WTC11 (cell line): ENCODE measurements at regions not wholly inside any gene's neighbourhood (a gene's known extent, or its start where the extent isn't known, plus 50 kb on each side); places are given as distances from the start of the nearest gene placed in this dataset.

ENCODE experiments used
- ATAC-seq: fragments of 200-7000 bp; cut with Tn5 transposase; 2 replicates; pipeline ENCODE4 v1.10.0; 2021; ENCODE audit warnings: mild to moderate bottlenecking, moderate library complexity
- CTCF ChIA-PET: fragments of 300-600 bp; sonication (Branson Sonifier 250); formaldehyde crosslinking; loops from one replicate; lab custom pipeline; 2021; ENCODE audit warnings: antibody characterized with exemption; lab: Charles Lee
- POLR2A ChIA-PET: fragments of 350-600 bp; sonication (Branson Sonifier 250); formaldehyde crosslinking; loops from one replicate; lab custom pipeline; 2021; ENCODE audit warnings: antibody characterized with exemption; lab: Charles Lee
- DNase-seq: peaks from one replicate; pipeline ENCODE4 v3.0.0; 2021; ENCODE audit warnings: low spot score
- H3K27ac Mint-ChIP-seq: 2 replicates; pipeline ENCODE4 v1.8.0; 2021; ENCODE audit warnings: mixed read lengths
- H3K27me3 Mint-ChIP-seq: 2 replicates; pipeline ENCODE4 v1.8.0; 2021; ENCODE audit warnings: low read depth, mild to moderate bottlenecking, moderate library complexity, mixed read lengths
- H3K36me3 Mint-ChIP-seq: 2 replicates; pipeline ENCODE4 v1.8.0; 2021; ENCODE audit warnings: mixed read lengths
- H3K4me1 Mint-ChIP-seq: 2 replicates; pipeline ENCODE4 v1.8.0; 2022; ENCODE audit warnings: mixed read lengths
- H3K4me3 Mint-ChIP-seq: 2 replicates; pipeline ENCODE4 v1.8.0; 2021; ENCODE audit warnings: mild to moderate bottlenecking, moderate library complexity, mixed read lengths
- H3K9me3 Mint-ChIP-seq: 2 replicates; pipeline ENCODE4 v1.8.0; 2021; ENCODE audit warnings: mixed read lengths
- ATF3 ChIP-seq: sonication (generic); formaldehyde crosslinking; conservative IDR thresholded peaks from 2 replicates; pipeline ENCODE4 v1.8.1; 2022; ENCODE audit warnings: mild to moderate bottlenecking, missing genetic modification reagents
- FOXP1 ChIP-seq: sonication (generic); formaldehyde crosslinking; IDR thresholded peaks from 2 replicates; pipeline ENCODE4 v1.8.0; 2022; ENCODE audit warnings: missing genetic modification reagents, mild to moderate bottlenecking, moderate library complexity, borderline replicate concordance
- JAZF1 ChIP-seq: fragments of 250-450 bp; sonication (Bioruptor Pico); IDR thresholded peaks from 2 replicates; pipeline ENCODE4 v1.9.0; 2021; ENCODE audit warnings: moderate library complexity, mild to moderate bottlenecking, inconsistent platforms
- MYBL2 ChIP-seq: sonication (generic); formaldehyde crosslinking; IDR thresholded peaks from 2 replicates; pipeline ENCODE4 v1.8.1; 2023; ENCODE audit warnings: mild to moderate bottlenecking, moderate library complexity, missing genetic modification reagents
- NFYB ChIP-seq: sonication (generic); formaldehyde crosslinking; conservative IDR thresholded peaks from 2 replicates; pipeline ENCODE4 v1.8.0; 2022; ENCODE audit warnings: low read depth, missing genetic modification reagents
- PRDM15 ChIP-seq: sonication (generic); formaldehyde crosslinking; IDR thresholded peaks from 2 replicates; pipeline ENCODE4 v1.8.0; 2022; ENCODE audit warnings: missing genetic modification reagents
- SP1 ChIP-seq: sonication (generic); formaldehyde crosslinking; conservative IDR thresholded peaks from 2 replicates; pipeline ENCODE4 v1.8.1; 2022; ENCODE audit warnings: missing genetic modification reagents
- TP53 ChIP-seq: sonication (generic); formaldehyde crosslinking; IDR thresholded peaks from 2 replicates; pipeline ENCODE4 v1.8.1; 2023; ENCODE audit warnings: mild to moderate bottlenecking, missing genetic modification reagents
- ZNF671 ChIP-seq: fragments of 250-450 bp; sonication (Bioruptor Pico); IDR thresholded peaks from 2 replicates; pipeline ENCODE4 v1.8.0; 2021; ENCODE audit warnings: mild to moderate bottlenecking
- TF ChIP-seq, protein P1 (sequence below): sonication (generic); formaldehyde crosslinking; conservative IDR thresholded peaks from 2 replicates; pipeline ENCODE4 v1.8.1; 2023; ENCODE audit warnings: mild to moderate bottlenecking, low read depth, missing genetic modification reagents, moderate library complexity
- TF ChIP-seq, protein P2 (sequence below): fragments of 250-450 bp; sonication (Bioruptor Pico); IDR thresholded peaks from 2 replicates; pipeline ENCODE4 v1.8.0; 2021; ENCODE audit warnings: mild to moderate bottlenecking
- TF ChIP-seq, protein P3 (sequence below): sonication (generic); formaldehyde crosslinking; IDR thresholded peaks from 2 replicates; pipeline ENCODE4 v1.8.1; 2022; ENCODE audit warnings: missing genetic modification reagents, borderline replicate concordance
- TF ChIP-seq, protein P4 (sequence below): fragments of 250-450 bp; sonication (Bioruptor Pico); IDR thresholded peaks from 2 replicates; pipeline ENCODE4 v2.1.2; 2022; ENCODE audit warnings: mild to moderate bottlenecking, moderate library complexity

- POLR2A ChIA-PET = no interaction called here
- DNase-seq (peak; percentile 16), ATAC-seq (no peak)
- no peak overlapping the region for H3K4me3 Mint-ChIP-seq
- H3K27ac Mint-ChIP-seq = no peak overlapping the region
- H3K36me3 Mint-ChIP-seq = peaks cover 48% of the 10 kb centered on the region
- peaks cover 71% of the 10 kb centered on the region for H3K9me3 Mint-ChIP-seq
- TF ChIP-seq PRDM15 (CRISPR knock-in tag) = no peak
- TF ChIP-seq JAZF1 (CRISPR knock-in tag) = no peak
- TF ChIP-seq, protein P1, sequence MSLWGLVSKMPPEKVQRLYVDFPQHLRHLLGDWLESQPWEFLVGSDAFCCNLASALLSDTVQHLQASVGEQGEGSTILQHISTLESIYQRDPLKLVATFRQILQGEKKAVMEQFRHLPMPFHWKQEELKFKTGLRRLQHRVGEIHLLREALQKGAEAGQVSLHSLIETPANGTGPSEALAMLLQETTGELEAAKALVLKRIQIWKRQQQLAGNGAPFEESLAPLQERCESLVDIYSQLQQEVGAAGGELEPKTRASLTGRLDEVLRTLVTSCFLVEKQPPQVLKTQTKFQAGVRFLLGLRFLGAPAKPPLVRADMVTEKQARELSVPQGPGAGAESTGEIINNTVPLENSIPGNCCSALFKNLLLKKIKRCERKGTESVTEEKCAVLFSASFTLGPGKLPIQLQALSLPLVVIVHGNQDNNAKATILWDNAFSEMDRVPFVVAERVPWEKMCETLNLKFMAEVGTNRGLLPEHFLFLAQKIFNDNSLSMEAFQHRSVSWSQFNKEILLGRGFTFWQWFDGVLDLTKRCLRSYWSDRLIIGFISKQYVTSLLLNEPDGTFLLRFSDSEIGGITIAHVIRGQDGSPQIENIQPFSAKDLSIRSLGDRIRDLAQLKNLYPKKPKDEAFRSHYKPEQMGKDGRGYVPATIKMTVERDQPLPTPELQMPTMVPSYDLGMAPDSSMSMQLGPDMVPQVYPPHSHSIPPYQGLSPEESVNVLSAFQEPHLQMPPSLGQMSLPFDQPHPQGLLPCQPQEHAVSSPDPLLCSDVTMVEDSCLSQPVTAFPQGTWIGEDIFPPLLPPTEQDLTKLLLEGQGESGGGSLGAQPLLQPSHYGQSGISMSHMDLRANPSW (CRISPR knock-in tag) = no peak
- TF ChIP-seq, protein P2, sequence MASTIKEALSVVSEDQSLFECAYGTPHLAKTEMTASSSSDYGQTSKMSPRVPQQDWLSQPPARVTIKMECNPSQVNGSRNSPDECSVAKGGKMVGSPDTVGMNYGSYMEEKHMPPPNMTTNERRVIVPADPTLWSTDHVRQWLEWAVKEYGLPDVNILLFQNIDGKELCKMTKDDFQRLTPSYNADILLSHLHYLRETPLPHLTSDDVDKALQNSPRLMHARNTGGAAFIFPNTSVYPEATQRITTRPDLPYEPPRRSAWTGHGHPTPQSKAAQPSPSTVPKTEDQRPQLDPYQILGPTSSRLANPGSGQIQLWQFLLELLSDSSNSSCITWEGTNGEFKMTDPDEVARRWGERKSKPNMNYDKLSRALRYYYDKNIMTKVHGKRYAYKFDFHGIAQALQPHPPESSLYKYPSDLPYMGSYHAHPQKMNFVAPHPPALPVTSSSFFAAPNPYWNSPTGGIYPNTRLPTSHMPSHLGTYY = no peak
- no peak for TF ChIP-seq ZNF671 (CRISPR knock-in tag)
- TF ChIP-seq, protein P3, sequence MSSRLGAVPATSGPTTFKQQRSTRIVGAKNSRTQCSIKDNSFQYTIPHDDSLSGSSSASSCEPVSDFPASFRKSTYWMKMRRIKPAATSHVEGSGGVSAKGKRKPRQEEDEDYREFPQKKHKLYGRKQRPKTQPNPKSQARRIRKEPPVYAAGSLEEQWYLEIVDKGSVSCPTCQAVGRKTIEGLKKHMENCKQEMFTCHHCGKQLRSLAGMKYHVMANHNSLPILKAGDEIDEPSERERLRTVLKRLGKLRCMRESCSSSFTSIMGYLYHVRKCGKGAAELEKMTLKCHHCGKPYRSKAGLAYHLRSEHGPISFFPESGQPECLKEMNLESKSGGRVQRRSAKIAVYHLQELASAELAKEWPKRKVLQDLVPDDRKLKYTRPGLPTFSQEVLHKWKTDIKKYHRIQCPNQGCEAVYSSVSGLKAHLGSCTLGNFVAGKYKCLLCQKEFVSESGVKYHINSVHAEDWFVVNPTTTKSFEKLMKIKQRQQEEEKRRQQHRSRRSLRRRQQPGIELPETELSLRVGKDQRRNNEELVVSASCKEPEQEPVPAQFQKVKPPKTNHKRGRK (CRISPR knock-in tag) = no peak
- TF ChIP-seq, protein P4, sequence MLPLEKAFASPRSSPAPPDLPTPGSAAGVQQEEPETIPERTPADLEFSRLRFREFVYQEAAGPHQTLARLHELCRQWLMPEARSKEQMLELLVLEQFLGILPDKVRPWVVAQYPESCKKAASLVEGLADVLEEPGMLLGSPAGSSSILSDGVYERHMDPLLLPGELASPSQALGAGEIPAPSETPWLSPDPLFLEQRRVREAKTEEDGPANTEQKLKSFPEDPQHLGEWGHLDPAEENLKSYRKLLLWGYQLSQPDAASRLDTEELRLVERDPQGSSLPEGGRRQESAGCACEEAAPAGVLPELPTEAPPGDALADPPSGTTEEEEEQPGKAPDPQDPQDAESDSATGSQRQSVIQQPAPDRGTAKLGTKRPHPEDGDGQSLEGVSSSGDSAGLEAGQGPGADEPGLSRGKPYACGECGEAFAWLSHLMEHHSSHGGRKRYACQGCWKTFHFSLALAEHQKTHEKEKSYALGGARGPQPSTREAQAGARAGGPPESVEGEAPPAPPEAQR = no peak
- TF ChIP-seq MYBL2 (CRISPR knock-in tag) = no peak
- TF ChIP-seq FOXP1 (CRISPR knock-in tag) = no peak
- TF ChIP-seq SP1 (CRISPR knock-in tag) = no peak
- TF ChIP-seq NFYB (CRISPR knock-in tag) = no peak
- H3K4me1 Mint-ChIP-seq = no peaks in the 10 kb centered on the region
- CTCF ChIA-PET = no interaction called here
- peaks cover 3% of the 10 kb centered on the region; the same call in 1 of the 2 replicates for H3K27me3 Mint-ChIP-seq
Observed at GRCh38 chr5:123732257-123732656, 220.3 kb downstream of the CSNK1G3 start.

- ChIA-PET CTCF (interaction anchor here (0.7 kb wide), 1 partner anchor 250 kb away, joined by 4 read pairs; no protein-coding TSS in a partner anchor), POLR2A (no interaction called here)
- DNase-seq (no peak), ATAC-seq (no peak)
- 0 out of 2 replicates have a peak, but pooled peaks cover 6% of the 10 kb centered on the region for H3K36me3 Mint-ChIP-seq
- H3K27ac Mint-ChIP-seq = no peak overlapping the region
- no peaks in the 10 kb centered on the region for H3K4me1 Mint-ChIP-seq
- no peaks in the 10 kb centered on the region for H3K27me3 Mint-ChIP-seq
- no peak overlapping the region for H3K4me3 Mint-ChIP-seq
- TF ChIP-seq TP53 = no peak
- TF ChIP-seq ATF3 (CRISPR knock-in tag) = no peak
- H3K9me3 Mint-ChIP-seq = peaks cover 23% of the 10 kb centered on the region
Observed at GRCh38 chr5:123722451-123722850, 210.5 kb downstream of the CSNK1G3 start.
